Stimulated activated CD8-positive, alpha-beta memory T cell treated with anti-CD3 and anti-CD28 coated beads, Interleukin-7, amount 100 ng/mL, for 1 hour (primary cell): ENCODE measurements at regions not wholly inside any gene's neighbourhood (a gene's known extent, or its start where the extent isn't known, plus 50 kb on each side); places are given as distances from the start of the nearest gene placed in this dataset.
"Not testable (repeated sequence)": the region's sequence is repeated elsewhere in the genome, so short reads cannot be mapped to it uniquely, and the experiment has no call there.

ENCODE experiments used
- DNase-seq, 2 donors: peaks; one replicate each; pipeline ENCODE4 v3.0.0-alpha.2; 2020; ENCODE audit warnings: low read depth in 2 of 2

GRCh38 chr5:62155988-62156387 lies 150.0 kb upstream of the KIF2A start:
- no peak for DNase-seq

- DNase-seq: no peak
These were observed 138.4 kb upstream of the KIF2A start for GRCh38 chr5:62167561-62168057.

- no peak for DNase-seq
These were observed 137.3 kb upstream of the KIF2A start for GRCh38 chr5:62168506-62169281.

GRCh38 chr5:62178258-62178657 lies 127.7 kb upstream of the KIF2A start:
- DNase-seq: no peak

GRCh38 chr5:62182802-62183201 lies 123.2 kb upstream of the KIF2A start:
- DNase-seq: no peak

GRCh38 chr5:62183727-62184126 lies 122.3 kb upstream of the KIF2A start:
- DNase-seq: no peak

- no peak for DNase-seq
These were observed 121.6 kb upstream of the KIF2A start for GRCh38 chr5:62184444-62184843.

GRCh38 chr5:62190173-62190572 lies 115.8 kb upstream of the KIF2A start:
- no peak for DNase-seq

- no peak for DNase-seq
These were observed 115.1 kb upstream of the KIF2A start for GRCh38 chr5:62190931-62191330.

GRCh38 chr5:62192958-62193357 lies 113.0 kb upstream of the KIF2A start:
- DNase-seq: no peak

GRCh38 chr5:62196532-62196931 lies 109.5 kb upstream of the KIF2A start:
- not testable (repeated sequence) for DNase-seq

GRCh38 chr5:62197697-62198096 lies 108.3 kb upstream of the KIF2A start:
- no peak for DNase-seq

- DNase-seq: no peak
These were observed 107.6 kb upstream of the KIF2A start for GRCh38 chr5:62198421-62198820.

GRCh38 chr5:62199792-62200716 lies 106.0 kb upstream of the KIF2A start:
- no peak for DNase-seq

GRCh38 chr5:62206150-62206829 lies 99.7 kb upstream of the KIF2A start:
- DNase-seq: no peak

GRCh38 chr5:62208218-62208852 lies 97.7 kb upstream of the KIF2A start:
- DNase-seq: no peak

GRCh38 chr5:62211405-62211804 lies 94.6 kb upstream of the KIF2A start:
- no peak for DNase-seq

- DNase-seq: no peak
These were observed 93.4 kb upstream of the KIF2A start for GRCh38 chr5:62212648-62213047.

GRCh38 chr5:62214701-62215100 lies 91.3 kb upstream of the KIF2A start:
- no peak for DNase-seq

GRCh38 chr5:62216603-62217002 lies 89.4 kb upstream of the KIF2A start:
- DNase-seq: not testable (repeated sequence)

GRCh38 chr5:62217095-62217494 lies 88.9 kb upstream of the KIF2A start:
- not testable (repeated sequence) for DNase-seq

- DNase-seq: not testable (repeated sequence)
These were observed 87.1 kb upstream of the KIF2A start for GRCh38 chr5:62218860-62219259.
